ENCODE measurements at regions not wholly inside any gene's neighbourhood (a gene's known extent, or its start where the extent isn't known, plus 50 kb on each side); places are given as distances from the start of the nearest gene placed in this dataset.
"Not testable (repeated sequence)": the region's sequence is repeated elsewhere in the genome, so short reads cannot be mapped to it uniquely, and the experiment has no call there.

DNA sequence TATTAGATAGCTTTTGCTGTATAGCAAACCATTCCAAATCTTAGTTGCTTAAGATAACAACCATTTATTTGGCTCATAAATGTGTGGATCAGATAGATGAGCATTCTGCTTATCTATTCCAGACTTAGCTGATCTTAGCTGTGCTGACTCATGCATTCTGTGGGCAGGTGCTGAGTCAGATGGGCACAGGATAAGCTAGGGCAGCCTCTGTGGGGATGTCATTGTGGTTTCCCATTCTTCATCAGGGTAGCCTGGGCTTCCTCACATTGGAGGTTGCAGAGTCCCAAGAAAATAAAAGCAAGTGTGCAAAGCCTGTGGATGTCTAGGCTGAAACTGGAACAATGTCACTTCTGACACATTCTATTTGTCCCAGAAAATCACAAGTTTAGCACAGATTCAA, 917.0 kb downstream of the TYW1 start:
- DNase-seq (ENCODE audit: low read depth) = no peak
- no peak for TF ChIP-seq CTCF (conservative IDR thresholded peaks at IDR 0.05; ENCODE audit: low read depth, low read length)
- H3K4me3 ChIP-seq (ENCODE audit: low read depth, low read length) = no peak overlapping the region

- not testable (repeated sequence) for DNase-seq (ENCODE audit: low read depth); H3K4me3 ChIP-seq (ENCODE audit: low read depth, low read length)
These were observed 919.5 kb downstream of the TYW1 start for GRCh38 chr7:67916111-67916510.

DNA sequence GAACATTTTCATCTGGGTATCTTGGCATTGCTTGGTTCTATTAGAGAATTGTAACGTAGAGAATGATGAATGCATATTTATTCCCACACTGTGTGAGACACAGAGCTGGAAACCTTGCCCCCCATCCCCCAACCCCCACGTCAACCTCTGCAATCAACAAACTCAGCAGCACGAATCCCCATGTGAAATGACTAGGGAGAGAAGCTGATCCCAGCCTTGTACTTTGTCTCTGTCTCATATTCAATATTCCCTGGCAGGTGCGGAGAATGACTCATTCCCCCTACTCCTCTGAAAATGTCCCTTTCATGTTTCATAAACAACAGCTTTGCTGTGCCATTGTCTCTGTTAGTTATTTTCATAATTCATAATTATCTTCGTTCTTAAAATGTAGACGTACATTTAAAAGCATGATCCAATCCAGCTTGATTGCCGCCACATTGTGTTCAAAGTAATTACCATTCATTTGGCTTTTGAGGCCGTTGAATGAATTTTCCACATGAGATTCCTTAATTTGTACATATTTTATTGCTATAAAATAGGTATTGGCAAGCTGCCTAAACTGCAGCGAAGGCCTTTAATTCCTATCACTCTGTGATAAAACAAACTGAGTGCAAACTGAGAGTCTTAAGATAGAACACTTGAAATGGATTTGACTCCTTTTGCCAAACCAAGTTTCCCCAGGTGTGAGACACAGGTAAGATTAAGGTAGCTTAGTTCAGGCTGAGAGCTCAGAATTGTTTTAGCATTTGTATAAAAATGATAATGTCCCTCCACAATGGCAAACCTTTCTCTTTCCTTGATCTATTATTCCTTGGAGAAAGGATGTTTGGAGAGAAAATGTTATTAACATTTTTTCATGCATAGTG, 920.2 kb downstream of the TYW1 start:
- no peak overlapping the region for H3K4me3 ChIP-seq (ENCODE audit: low read depth, low read length)
- no peak for TF ChIP-seq CTCF (conservative IDR thresholded peaks at IDR 0.05; ENCODE audit: low read depth, low read length)
- DNase-seq (ENCODE audit: low read depth) = no peak

- H3K4me3 ChIP-seq (ENCODE audit: low read depth, low read length) = no peak overlapping the region
- DNase-seq (ENCODE audit: low read depth) = no peak
- no peak for TF ChIP-seq CTCF (conservative IDR thresholded peaks at IDR 0.05; ENCODE audit: low read depth, low read length)
These were observed 920.8 kb downstream of the TYW1 start for GRCh38 chr7:67917437-67917755.

- no peak for DNase-seq (ENCODE audit: low read depth)
- H3K4me3 ChIP-seq (ENCODE audit: low read depth, low read length) = no peak overlapping the region
- no peak for TF ChIP-seq CTCF (conservative IDR thresholded peaks at IDR 0.05; ENCODE audit: low read depth, low read length)
These were observed 921.5 kb downstream of the TYW1 start for GRCh38 chr7:67918158-67918557.

- no peak overlapping the region for H3K4me3 ChIP-seq (ENCODE audit: low read depth, low read length)
- TF ChIP-seq CTCF (conservative IDR thresholded peaks at IDR 0.05; ENCODE audit: low read depth, low read length) = no peak
- no peak for DNase-seq (ENCODE audit: low read depth)
These were observed 926.7 kb downstream of the TYW1 start for GRCh38 chr7:67923286-67923685.

GRCh38 chr7:67928141-67928540, 931.5 kb downstream of the TYW1 start:
- DNase-seq (ENCODE audit: low read depth) = no peak
- H3K4me3 ChIP-seq (ENCODE audit: low read depth, low read length) = no peak overlapping the region
- no peak for TF ChIP-seq CTCF (conservative IDR thresholded peaks at IDR 0.05; ENCODE audit: low read depth, low read length)

DNA sequence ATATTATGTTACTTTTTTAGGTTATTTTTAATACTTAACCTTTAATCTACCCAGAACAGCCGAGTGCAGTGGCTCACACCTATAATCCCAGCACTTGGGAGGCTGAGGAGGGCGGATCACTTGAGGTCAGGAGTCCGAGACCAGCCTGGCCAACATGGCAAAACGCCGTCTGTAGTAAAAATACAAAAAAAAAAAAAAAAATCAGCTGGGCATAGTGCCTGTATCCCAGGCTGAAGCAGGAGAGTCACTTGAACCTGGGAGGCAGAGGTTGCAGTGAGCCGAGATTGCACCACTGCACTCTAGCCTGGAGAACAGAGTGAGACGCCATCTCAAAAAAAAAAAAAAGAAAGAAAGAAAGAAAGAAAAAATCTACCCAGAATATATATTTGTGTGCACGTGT, 939.8 kb downstream of the TYW1 start:
- not testable (repeated sequence) for H3K4me3 ChIP-seq (ENCODE audit: low read depth, low read length); DNase-seq (ENCODE audit: low read depth)

Measured in epithelial cell of proximal tubule (primary cell).